GM12878 (cell line): ENCODE measurements at regions not wholly inside any gene's neighbourhood (a gene's known extent, or its start where the extent isn't known, plus 50 kb on each side); places are given as distances from the start of the nearest gene placed in this dataset.

Experiments used
- ATAC-seq: fragments of 200-7000 bp; cut with Tn5 transposase; 3 replicates; pipeline ENCODE4 v1.9.1; 2020; ENCODE audit warnings: mild to moderate bottlenecking, moderate library complexity
- BruUV-seq: library from RNA; stranded (reverse); fragments of 400-500 nt; replicated peaks from 2 replicates; lab custom pipeline; 2021; lab: Mats Ljungman, UMichigan
- CTCF ChIA-PET: fragments of 300-600 bp; sonication (Branson Sonifier 250); formaldehyde crosslinking; extraction: SDS; loops from one replicate; lab custom pipeline; 2021; ENCODE audit warnings: inconsistent platforms; lab: Yijun Ruan, JAX
- POLR2A ChIA-PET: fragments of 350-600 bp; formaldehyde crosslinking; extraction: SDS; loops from one replicate; lab custom pipeline; 2021; ENCODE audit warnings: inconsistent platforms; lab: Charles Lee
- RAD21 ChIA-PET: fragments of 300-600 bp; sonication (Branson Sonifier 250); formaldehyde crosslinking; loops from one replicate; lab custom pipeline; 2023; ENCODE audit warnings: antibody characterized with exemption; ENCODE audit not compliant: unreplicated experiment; lab: Charles Lee
- SMC1A ChIA-PET: fragments of 300-600 bp; sonication (Branson Sonifier 250); formaldehyde crosslinking; loops from one replicate; lab custom pipeline; 2023; ENCODE audit not compliant: unreplicated experiment, uncharacterized antibody; lab: Charles Lee
- DNase-seq: peaks from one replicate; pipeline ENCODE4 v3.0.0-alpha.2; 2011; ENCODE audit warnings: low read depth, low spot score
- FAIRE-seq: peaks from 3 replicates; lab custom pipeline; 2011; peaks lifted over from hg19 to GRCh38; lab: Jason Lieb, UNC
- H2AFZ ChIP-seq: 2 replicates; pipeline ENCODE4 v1.6.0; 2011; ENCODE audit warnings: low read depth, low read length, control low read depth; ENCODE audit not compliant: control insufficient read depth
- H3K27ac ChIP-seq: 2 replicates; pipeline ENCODE4 v1.5.1; 2011; ENCODE audit warnings: control low read depth; ENCODE audit not compliant: control insufficient read depth, insufficient read depth
- H3K27me3 ChIP-seq, 2 experiments: replicated peaks in 1 of 2; 2 replicates each; pipeline versions ENCODE4 v1.6.0 to v1.6.1; 2011; ENCODE audit warnings: low read length in 1 of 2; ENCODE audit not compliant: control insufficient read depth in 2 of 2, insufficient read depth in 2 of 2
- H3K36me3 ChIP-seq, 2 experiments: 2 replicates each; pipeline ENCODE4 v1.5.1; 2011; ENCODE audit warnings: low read length in 1 of 2; ENCODE audit not compliant: control insufficient read depth in 2 of 2, insufficient read depth in 2 of 2
- H3K4me1 ChIP-seq: 2 replicates; pipeline ENCODE4 v1.6.1; 2011; ENCODE audit warnings: mild to moderate bottlenecking, low read length, moderate library complexity, mixed read lengths; ENCODE audit not compliant: control insufficient read depth, insufficient read depth
- H3K4me2 ChIP-seq: 2 replicates; pipeline ENCODE4 v1.6.0; 2011; ENCODE audit warnings: control low read depth; ENCODE audit not compliant: control insufficient read depth, insufficient read depth
- H3K4me3 ChIP-seq: fragments of 200-600 bp; sonication (generic); 2 replicates; pipeline ENCODE4 v1.5.1; 2016
- H3K79me2 ChIP-seq: 2 replicates; pipeline ENCODE4 v1.6.0; 2011; ENCODE audit warnings: low read length; ENCODE audit not compliant: control insufficient read depth, insufficient read depth
- H3K9ac ChIP-seq: 2 replicates; pipeline ENCODE4 v1.8.0; 2011; ENCODE audit warnings: low read length, control low read depth, mixed read lengths; ENCODE audit not compliant: control insufficient read depth, insufficient read depth
- H3K9me3 ChIP-seq: replicated peaks from 3 replicates; pipeline ENCODE4 v1.5.1; 2011; ENCODE audit warnings: mild to moderate bottlenecking, low read length; ENCODE audit not compliant: control insufficient read depth, insufficient read depth
- H4K20me1 ChIP-seq: 2 replicates; pipeline ENCODE4 v1.6.0; 2011; ENCODE audit not compliant: control insufficient read depth, insufficient read depth
- ASH2L ChIP-seq: fragments of 300-600, 200-600 bp; sonication (generic); IDR thresholded peaks from 2 replicates; pipeline ENCODE4 v1.6.1; 2017; ENCODE audit warnings: low read depth, mild to moderate bottlenecking, borderline replicate concordance
- CEBPB ChIP-seq, 2 experiments: fragments of 150-350 bp in 1 of 2; IDR thresholded peaks; 2 replicates each; pipeline ENCODE4 v1.6.1; 2012 to 2014; ENCODE audit warnings: low read depth in 2 of 2, low read length in 2 of 2, borderline replicate concordance in 1 of 2, inconsistent platforms in 1 of 2
- CREB1 ChIP-seq: IDR thresholded peaks from 2 replicates; pipeline ENCODE4 v1.6.1; 2012; ENCODE audit warnings: low read depth, mild to moderate bottlenecking, inconsistent platforms
- ESRRA ChIP-seq: IDR thresholded peaks from 2 replicates; pipeline ENCODE4 v1.6.1; 2012; ENCODE audit warnings: mild to moderate bottlenecking, low read length, improper control_type of control experiment
- ETV6 ChIP-seq, 2 experiments: fragments of 450-650 bp in 1 of 2; IDR thresholded peaks in 1 of 2; conservative IDR thresholded peaks in 1 of 2; 2 replicates each; pipeline ENCODE4 v1.6.1; 2014; ENCODE audit warnings: antibody characterized with exemption in 1 of 2, borderline replicate concordance in 1 of 2, low read depth in 1 of 2, mild to moderate bottlenecking in 1 of 2, moderate library complexity in 1 of 2
- MEF2B ChIP-seq: fragments of 450-650 bp; IDR thresholded peaks from 2 replicates; pipeline ENCODE4 v1.6.1; 2018; ENCODE audit warnings: mild to moderate bottlenecking, moderate library complexity; ENCODE audit not compliant: partially characterized antibody, poor library complexity, severe bottlenecking
- MXI1 ChIP-seq: fragments of 150-350 bp; IDR thresholded peaks from 2 replicates; pipeline ENCODE4 v1.6.1; 2011; ENCODE audit warnings: low read depth, mild to moderate bottlenecking, inconsistent platforms, low read length, improper control_type of control experiment
- NR2C1 ChIP-seq: fragments of 450-650 bp; IDR thresholded peaks from 2 replicates; pipeline ENCODE4 v1.6.1; 2017; ENCODE audit warnings: antibody characterized with exemption, mild to moderate bottlenecking, moderate library complexity
- NR2C2 ChIP-seq: IDR thresholded peaks from 2 replicates; pipeline ENCODE4 v1.6.1; 2011; ENCODE audit warnings: borderline replicate concordance, low read depth; ENCODE audit not compliant: control insufficient read depth, insufficient read length
- NR2F1 ChIP-seq: fragments of 450-650 bp; conservative IDR thresholded peaks from 2 replicates; pipeline ENCODE4 v1.6.1; 2017; ENCODE audit warnings: mild to moderate bottlenecking
- SREBF2 ChIP-seq: IDR thresholded peaks from 2 replicates; pipeline ENCODE4 v1.6.1; 2012; ENCODE audit warnings: mild to moderate bottlenecking, low read length
- WRNIP1 ChIP-seq: IDR thresholded peaks from 2 replicates; pipeline ENCODE4 v1.6.1; 2011; ENCODE audit warnings: low read depth, low read length, improper control_type of control experiment, borderline replicate concordance
- ZNF384 ChIP-seq: IDR thresholded peaks from 2 replicates; pipeline ENCODE4 v1.6.1; 2012; ENCODE audit warnings: low read depth, mild to moderate bottlenecking, low read length, improper control_type of control experiment, borderline replicate concordance
- ZZZ3 ChIP-seq: IDR thresholded peaks from 2 replicates; pipeline ENCODE4 v1.6.1; 2011; ENCODE audit warnings: low read depth; ENCODE audit not compliant: control insufficient read depth, insufficient read length
- WGBS: methylation state at CpG from one replicate; pipeline ENCODE4 v1.1.6; 2016; ENCODE audit warnings: low lambda C conversion rate; ENCODE audit not compliant: insufficient replicate concordance, insufficient coverage; ENCODE audit errors: missing lambda C conversion rate; 5-methylcytosine and 5-hydroxymethylcytosine counted together
- in situ Hi-C: fragments of 300-500 bp; cut with MboI; formaldehyde crosslinking; loops from 9 replicates; pipeline ENCODE4 v1.14.3; 2018; ENCODE audit warnings: mixed read lengths
- intact Hi-C: fragments of 100-400 bp; cut with micrococcal nuclease; formaldehyde crosslinking; loops from one replicate; pipeline ENCODE4 v1.14.2; 2022; ENCODE audit not compliant: unreplicated experiment
- TF ChIP-seq, protein P1 (sequence below): IDR thresholded peaks from 2 replicates; pipeline ENCODE4 v1.6.1; 2012; ENCODE audit warnings: low read depth, low read length, improper control_type of control experiment
- TF ChIP-seq, protein P2 (sequence below): fragments of 450-650 bp; IDR thresholded peaks from 2 replicates; pipeline ENCODE4 v1.6.1; 2016; ENCODE audit warnings: mild to moderate bottlenecking, moderate library complexity, borderline replicate concordance
- TF ChIP-seq, protein P3 (sequence below): IDR thresholded peaks from 2 replicates; pipeline ENCODE4 v1.6.1; 2012; ENCODE audit warnings: low read length, inconsistent platforms

DNA sequence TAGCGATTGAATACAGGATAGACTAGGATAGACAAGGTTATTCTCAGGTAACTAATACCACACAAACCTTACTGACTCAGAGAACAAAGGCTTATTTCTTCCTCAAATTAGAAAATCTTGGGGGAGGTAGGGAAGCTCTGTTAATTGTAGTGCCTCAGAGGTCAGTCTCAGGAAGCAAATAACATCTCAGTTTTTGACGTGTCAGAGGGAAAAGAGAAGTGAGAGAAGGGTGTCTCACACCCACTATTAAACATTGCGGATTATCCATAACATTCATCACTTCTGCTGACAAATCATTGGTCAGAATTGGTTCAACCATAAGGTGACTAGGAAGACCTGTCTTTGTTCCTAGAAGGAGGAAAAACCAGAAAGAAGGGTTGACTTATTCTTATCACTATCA, 579.4 kb upstream of the MIR17HG start:
- in situ Hi-C loops: no loop called here
- H3K27me3 ChIP-seq: no peaks in the 10 kb centered on the region
- H3K4me3 ChIP-seq: no peak overlapping the region
- H3K9ac ChIP-seq: no peak overlapping the region
- ATAC-seq (peak; percentile 21; the same call in 2 of the 3 replicates), DNase-seq (no peak), FAIRE-seq (no peak)
- 13% methylated on average over 3 of the region's 3 CpGs for WGBS
- CTCF ChIA-PET: no interaction called here
- POLR2A ChIA-PET: no interaction called here
- H3K27ac ChIP-seq: no peak overlapping the region
- no peaks in the 10 kb centered on the region for H3K9me3 ChIP-seq
- RAD21 ChIA-PET: no interaction called here
- TF ChIP-seq, protein P1, sequence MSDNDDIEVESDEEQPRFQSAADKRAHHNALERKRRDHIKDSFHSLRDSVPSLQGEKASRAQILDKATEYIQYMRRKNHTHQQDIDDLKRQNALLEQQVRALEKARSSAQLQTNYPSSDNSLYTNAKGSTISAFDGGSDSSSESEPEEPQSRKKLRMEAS: no peak
- TF ChIP-seq MXI1 (no peak), WRNIP1 (no peak), ETV6 (conservative IDR thresholded peaks at IDR 0.05 in 1 of 2, IDR thresholded peaks at IDR 0.05 in 1 of 2; ENCODE audit: borderline replicate concordance in 1 of 2, low read depth in 1 of 2) (no peak), ZZZ3 (no peak), NR2C2 (no peak), ASH2L (no peak), ESRRA (no peak), CREB1 (no peak), NR2C1 (no peak), SREBF2 (no peak), NR2F1 (no peak), MEF2B (no peak), CEBPB (IDR thresholded peaks at IDR 0.05; ENCODE audit: borderline replicate concordance in 1 of 2, low read depth in 2 of 2, low read length in 2 of 2) (no peak), ZNF384 (no peak)
- TF ChIP-seq, protein P2, sequence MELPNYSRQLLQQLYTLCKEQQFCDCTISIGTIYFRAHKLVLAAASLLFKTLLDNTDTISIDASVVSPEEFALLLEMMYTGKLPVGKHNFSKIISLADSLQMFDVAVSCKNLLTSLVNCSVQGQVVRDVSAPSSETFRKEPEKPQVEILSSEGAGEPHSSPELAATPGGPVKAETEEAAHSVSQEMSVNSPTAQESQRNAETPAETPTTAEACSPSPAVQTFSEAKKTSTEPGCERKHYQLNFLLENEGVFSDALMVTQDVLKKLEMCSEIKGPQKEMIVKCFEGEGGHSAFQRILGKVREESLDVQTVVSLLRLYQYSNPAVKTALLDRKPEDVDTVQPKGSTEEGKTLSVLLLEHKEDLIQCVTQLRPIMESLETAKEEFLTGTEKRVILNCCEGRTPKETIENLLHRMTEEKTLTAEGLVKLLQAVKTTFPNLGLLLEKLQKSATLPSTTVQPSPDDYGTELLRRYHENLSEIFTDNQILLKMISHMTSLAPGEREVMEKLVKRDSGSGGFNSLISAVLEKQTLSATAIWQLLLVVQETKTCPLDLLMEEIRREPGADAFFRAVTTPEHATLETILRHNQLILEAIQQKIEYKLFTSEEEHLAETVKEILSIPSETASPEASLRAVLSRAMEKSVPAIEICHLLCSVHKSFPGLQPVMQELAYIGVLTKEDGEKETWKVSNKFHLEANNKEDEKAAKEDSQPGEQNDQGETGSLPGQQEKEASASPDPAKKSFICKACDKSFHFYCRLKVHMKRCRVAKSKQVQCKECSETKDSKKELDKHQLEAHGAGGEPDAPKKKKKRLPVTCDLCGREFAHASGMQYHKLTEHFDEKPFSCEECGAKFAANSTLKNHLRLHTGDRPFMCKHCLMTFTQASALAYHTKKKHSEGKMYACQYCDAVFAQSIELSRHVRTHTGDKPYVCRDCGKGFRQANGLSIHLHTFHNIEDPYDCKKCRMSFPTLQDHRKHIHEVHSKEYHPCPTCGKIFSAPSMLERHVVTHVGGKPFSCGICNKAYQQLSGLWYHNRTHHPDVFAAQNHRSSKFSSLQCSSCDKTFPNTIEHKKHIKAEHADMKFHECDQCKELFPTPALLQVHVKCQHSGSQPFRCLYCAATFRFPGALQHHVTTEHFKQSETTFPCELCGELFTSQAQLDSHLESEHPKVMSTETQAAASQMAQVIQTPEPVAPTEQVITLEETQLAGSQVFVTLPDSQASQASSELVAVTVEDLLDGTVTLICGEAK: no peak
- TF ChIP-seq, protein P3, sequence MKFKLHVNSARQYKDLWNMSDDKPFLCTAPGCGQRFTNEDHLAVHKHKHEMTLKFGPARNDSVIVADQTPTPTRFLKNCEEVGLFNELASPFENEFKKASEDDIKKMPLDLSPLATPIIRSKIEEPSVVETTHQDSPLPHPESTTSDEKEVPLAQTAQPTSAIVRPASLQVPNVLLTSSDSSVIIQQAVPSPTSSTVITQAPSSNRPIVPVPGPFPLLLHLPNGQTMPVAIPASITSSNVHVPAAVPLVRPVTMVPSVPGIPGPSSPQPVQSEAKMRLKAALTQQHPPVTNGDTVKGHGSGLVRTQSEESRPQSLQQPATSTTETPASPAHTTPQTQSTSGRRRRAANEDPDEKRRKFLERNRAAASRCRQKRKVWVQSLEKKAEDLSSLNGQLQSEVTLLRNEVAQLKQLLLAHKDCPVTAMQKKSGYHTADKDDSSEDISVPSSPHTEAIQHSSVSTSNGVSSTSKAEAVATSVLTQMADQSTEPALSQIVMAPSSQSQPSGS: no peak
- intact Hi-C loops: no loop called here
- no TSS peak for BruUV-seq
- SMC1A ChIA-PET: no interaction called here
- H3K79me2 ChIP-seq: no peaks in the 10 kb centered on the region
- H2AFZ ChIP-seq: no peak overlapping the region
- H3K4me1 ChIP-seq: no peaks in the 10 kb centered on the region
- H4K20me1 ChIP-seq: no peaks in the 10 kb centered on the region
- no peak overlapping the region for H3K4me2 ChIP-seq
- H3K36me3 ChIP-seq: no peaks in the 10 kb centered on the region
